LNCAP (cell line): ENCODE measurements at regions not wholly inside any gene's neighbourhood (a gene's known extent, or its start where the extent isn't known, plus 50 kb on each side); places are given as distances from the start of the nearest gene placed in this dataset.

ENCODE experiments used
- TF ChIP-seq, protein P1 (sequence below): fragments of 450-650 bp; IDR thresholded peaks from 2 replicates; pipeline ENCODE4 v1.5.1; 2017; ENCODE audit warnings: mild to moderate bottlenecking

- TF ChIP-seq, protein P1, sequence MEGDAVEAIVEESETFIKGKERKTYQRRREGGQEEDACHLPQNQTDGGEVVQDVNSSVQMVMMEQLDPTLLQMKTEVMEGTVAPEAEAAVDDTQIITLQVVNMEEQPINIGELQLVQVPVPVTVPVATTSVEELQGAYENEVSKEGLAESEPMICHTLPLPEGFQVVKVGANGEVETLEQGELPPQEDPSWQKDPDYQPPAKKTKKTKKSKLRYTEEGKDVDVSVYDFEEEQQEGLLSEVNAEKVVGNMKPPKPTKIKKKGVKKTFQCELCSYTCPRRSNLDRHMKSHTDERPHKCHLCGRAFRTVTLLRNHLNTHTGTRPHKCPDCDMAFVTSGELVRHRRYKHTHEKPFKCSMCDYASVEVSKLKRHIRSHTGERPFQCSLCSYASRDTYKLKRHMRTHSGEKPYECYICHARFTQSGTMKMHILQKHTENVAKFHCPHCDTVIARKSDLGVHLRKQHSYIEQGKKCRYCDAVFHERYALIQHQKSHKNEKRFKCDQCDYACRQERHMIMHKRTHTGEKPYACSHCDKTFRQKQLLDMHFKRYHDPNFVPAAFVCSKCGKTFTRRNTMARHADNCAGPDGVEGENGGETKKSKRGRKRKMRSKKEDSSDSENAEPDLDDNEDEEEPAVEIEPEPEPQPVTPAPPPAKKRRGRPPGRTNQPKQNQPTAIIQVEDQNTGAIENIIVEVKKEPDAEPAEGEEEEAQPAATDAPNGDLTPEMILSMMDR, result no peak
These were observed 1235.0 kb upstream of the ADGRL4 start for GRCh38 chr1:80241566-80241965.

GRCh38 chr1:80225510-80225909 lies 1219.0 kb upstream of the ADGRL4 start:
- TF ChIP-seq, protein P1, result no peak

DNA sequence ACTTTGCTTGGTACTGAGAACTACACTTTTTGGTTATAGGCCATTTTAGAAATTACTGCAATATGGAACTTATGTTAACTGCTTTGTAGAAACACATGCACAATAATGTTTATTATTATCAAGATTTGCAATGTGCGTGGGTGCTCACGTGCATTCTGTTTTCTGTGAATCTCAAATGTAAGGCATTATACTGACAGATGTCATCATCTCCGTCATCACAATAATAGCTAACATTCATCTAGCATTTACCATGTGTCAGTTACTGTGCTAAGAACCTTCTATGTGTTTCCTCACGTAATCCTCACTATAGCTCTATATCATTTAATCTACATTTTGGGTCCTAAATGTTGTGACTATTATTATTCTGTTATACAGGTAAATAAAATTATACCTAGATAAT lies 1214.8 kb upstream of the ADGRL4 start:
- TF ChIP-seq, protein P1, result no peak

DNA sequence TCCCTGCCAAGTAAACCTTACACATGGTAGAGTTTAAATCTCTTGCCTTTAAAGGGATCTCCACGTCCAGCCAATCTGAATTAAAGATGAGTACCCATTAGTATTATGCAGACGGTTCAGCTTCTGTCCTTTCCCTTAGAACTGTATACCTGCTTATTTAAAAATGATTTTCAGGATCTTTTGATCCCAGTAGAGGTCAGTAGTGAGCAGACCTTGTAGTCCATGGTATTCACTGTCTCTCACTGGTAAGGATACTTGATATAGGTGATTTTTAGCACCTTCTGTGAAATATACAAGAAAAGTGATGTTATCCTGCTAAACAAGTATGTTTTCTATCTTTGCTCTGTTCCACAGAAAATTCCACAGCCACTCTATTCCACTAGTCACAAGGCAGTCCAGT lies 1211.6 kb upstream of the ADGRL4 start:
- TF ChIP-seq, protein P1, result peak; percentile 76

DNA sequence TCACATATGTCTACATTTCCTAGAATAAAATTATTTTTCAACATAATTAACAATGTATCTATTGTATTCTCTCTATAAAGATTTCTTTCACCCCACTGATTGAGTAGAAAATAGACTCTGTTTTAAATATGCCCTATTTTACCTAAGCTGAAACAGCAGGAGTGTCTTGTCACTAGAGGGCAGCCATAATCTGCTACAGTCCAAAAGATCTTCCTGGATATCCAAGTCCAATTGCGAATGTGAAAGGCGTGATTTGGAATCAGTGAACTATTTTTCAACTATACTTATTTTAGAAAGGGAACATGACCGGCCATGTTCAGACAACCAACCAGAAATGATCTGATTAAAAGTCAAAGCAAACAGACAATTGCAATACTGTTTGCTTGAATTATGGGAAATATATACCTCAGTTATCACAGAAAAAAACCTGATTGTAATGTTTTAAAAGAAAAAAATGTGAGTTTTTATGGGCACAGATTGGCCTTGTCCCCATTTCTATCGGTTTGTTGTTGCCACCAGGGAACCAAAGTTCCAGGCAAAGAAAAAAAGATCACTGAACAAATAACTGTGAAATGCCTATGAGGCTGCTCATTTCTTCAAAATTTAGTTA lies 1211.0 kb upstream of the ADGRL4 start:
- TF ChIP-seq, protein P1, result peak; percentile 90

DNA sequence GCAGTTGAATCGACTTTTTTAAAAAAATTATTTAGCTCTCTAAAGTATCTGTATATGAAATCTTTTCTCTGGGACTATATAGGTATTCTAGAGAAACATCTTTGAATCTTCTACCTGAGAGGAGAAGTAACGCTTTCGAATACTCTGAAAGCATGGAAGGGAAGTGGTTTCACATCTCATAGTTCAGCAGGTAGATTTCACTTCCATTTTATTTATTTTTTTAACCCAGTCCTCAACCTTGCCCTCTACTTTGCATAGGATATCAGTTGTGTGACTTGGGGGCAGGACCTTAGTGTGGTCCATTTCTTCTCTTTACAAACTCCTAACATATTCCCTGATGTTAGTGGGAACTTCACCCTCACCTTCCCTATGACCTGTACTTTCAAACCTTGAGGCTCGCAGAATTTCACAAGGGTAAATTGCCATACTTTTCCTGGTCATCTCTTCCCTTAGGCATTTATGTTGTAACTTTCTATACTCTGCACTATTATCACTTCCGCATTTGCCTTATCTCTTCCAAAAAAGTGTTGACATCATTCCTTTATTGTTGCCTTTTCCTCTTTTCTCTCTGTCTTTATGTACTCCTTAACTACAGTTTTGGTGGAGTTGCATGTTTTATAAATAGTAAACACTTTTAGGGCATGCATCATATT lies 1208.5 kb upstream of the ADGRL4 start:
- TF ChIP-seq, protein P1, result no peak

DNA sequence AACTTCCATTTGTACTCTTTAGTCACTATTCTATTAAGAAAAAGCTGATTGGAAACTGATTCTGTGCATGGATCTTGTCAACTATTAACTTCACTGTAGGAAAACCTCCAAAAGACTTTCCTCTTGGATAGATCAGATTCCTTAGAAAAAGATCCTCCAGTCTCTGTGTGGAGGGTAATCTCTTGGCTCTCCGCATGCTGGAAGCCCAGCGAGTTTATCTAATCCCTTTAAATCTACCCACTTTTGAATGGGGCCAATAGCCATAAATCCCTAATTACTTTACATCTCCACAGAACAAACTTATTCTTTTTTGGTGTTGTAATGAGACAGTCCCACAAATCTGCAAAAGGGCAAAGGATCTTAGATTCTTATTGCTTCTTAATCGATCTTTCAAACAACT lies 1206.4 kb upstream of the ADGRL4 start:
- TF ChIP-seq, protein P1, result no peak
